Fibroblast of the conjunctiva (primary cell): ENCODE measurements at regions not wholly inside any gene's neighbourhood (a gene's known extent, or its start where the extent isn't known, plus 50 kb on each side); places are given as distances from the start of the nearest gene placed in this dataset.

Source experiments
- DNase-seq: peaks from one replicate; pipeline ENCODE4 v3.0.0-alpha.2; 2010; ENCODE audit warnings: low read depth

DNA sequence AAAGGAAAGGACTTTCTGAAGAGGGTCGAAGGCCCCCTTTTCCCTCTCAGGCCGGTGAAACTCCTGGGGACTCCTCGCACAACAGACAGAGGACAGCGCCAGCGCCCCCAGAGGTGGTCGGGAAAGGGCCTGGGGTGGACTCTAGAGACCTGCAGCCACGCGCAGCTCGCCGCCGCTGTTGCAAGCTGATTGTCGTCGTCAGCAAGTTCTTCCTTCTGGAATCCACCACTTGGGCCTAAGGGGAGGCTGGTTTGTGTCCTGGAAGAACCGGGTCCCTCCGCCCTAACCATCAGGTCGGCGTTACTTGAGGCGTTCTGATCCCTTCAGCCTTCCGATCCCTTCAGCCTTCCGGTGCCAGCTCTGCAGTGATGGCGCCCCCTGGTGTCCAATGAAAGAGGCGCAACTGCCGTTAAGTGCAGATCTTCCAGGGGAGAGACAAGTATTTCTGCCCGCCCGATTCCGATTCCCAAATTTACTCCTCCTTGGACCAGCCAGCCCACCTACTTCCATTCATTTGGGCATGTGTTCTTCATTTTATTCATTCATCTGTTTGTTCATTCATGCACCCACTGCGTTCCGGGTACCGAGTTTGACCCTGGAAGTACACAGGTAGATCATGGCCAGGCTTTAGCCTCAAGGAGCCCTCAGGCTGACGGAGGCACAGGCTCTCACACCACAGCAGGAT, 77.2 kb upstream of the SLC6A11 start:
- peak; percentile 36 for DNase-seq

DNA sequence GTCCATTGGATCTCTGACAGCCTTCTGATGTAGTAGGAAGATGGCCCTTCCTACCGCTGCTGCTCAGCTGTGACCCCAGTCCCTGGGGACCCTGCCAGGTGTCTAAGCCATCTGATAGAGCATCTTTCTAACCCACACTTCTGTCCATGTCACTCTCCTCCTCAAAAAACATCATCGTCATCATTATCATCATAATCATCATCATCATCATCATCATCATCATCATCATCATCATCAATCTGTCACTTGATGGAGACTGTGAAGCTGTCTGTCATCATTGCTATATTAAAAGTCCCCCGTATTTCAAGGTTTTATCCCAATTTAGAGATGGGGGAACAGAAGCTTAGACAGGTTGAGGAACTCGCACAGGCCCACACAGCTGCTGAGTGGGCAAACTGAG, 75.1 kb upstream of the SLC6A11 start:
- DNase-seq: no peak

DNA sequence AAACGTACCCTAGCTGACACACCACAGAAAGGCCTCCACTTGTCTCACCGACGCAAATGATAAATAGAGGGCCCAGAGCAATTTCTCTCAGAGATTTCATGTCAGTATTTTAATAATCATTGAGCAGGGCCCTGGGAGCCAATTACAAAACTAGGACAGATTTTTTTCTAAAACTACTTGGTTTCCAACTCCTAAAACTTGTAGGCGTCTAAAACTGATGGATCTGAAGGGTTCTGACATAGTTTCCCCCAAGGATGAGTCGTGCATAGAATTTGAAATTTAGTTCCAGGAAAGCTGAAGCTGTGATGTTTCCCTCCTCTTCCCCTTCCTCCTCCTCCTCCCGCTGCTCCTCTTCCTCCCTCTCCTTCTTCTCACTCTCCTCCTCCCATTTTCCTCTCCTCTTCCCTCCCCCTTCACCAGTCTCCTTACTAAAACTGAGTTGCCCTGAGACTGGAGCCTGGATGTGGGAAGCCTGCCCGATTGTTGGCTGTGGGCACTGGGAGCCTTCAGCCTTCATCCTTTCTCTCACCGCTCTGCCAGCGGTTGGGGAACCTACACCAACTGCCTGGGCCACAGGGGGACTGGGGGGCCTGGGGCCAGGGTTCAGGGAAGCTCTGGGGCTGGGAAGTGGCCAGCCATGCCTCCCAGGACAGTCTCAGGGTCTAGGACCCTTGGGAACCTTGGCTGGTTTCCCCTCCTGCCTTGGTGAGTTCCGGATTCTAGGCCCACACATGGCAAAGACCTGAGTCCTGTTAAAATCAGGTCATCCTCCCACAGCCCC, 73.9 kb upstream of the SLC6A11 start:
- DNase-seq: no peak

DNA sequence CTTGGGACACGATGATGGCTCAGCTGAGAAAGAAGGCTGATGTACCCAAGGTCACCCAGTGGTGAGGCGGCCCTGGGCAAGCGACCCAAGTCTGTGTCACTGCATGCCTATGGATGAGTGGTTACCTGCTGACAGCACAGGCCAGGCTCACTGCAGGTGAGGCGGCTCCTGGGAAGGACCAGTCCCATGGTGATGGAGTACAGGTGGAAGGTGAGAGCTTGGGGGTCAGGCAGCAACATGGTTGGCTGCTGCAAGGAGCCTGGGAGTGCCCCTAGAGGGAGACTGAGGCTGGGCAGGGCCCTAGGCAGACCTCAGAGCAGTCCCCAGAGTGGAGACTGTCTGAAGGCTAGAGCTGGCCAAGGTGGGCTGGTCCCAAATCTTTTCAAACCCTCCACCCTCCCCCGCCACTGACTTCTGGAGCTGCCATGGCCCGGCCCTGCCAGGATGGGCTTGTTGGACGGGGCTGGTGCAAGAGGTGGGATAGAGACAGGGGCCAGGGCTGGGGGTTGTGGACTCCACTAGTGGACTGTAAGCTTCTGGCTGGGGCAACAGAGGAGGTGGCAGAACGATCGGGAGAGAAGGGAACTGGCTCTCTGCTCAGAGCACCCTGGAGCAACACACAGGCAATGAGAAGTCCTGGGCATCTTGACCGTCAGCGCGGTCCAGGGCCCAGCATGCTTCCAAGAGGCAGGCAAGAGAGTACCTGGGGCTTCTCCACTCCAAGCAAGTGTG, 72.5 kb upstream of the SLC6A11 start:
- DNase-seq: no peak

DNA sequence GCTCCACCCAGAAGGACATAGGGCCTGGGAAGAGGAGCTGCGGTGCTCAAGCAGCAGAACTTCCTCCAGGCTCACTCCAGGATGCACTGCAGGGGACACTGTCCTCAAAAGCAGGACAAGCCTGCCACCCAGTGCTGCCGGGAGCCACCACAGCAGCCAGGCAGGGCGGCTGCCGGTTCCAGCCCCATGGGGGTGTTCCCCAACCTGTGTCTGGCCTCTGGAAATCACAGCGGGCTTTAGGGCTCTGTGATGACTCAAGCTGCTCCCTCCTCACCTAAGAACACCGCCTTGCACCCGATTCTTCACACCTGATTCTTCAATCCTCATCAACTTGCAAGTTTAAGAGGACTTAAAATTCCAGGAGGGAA, 71.9 kb upstream of the SLC6A11 start:
- no peak for DNase-seq

DNA sequence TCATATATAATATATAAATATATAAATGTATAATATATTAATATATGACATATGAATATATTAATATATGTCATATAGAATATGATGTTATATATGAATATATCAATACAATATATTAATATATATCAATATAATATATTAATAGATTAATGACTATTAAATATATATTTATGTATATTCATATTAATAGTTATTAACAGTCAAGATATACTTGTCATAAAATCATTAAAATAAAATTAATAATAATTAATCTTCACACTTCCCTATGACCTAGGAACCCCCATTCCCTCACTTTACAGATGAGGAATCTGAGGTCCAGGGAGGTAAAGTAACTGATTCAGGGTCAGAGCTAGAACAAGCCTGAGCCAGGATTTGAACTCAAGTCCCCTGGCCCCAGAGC, 70.6 kb upstream of the SLC6A11 start:
- DNase-seq: no peak

DNA sequence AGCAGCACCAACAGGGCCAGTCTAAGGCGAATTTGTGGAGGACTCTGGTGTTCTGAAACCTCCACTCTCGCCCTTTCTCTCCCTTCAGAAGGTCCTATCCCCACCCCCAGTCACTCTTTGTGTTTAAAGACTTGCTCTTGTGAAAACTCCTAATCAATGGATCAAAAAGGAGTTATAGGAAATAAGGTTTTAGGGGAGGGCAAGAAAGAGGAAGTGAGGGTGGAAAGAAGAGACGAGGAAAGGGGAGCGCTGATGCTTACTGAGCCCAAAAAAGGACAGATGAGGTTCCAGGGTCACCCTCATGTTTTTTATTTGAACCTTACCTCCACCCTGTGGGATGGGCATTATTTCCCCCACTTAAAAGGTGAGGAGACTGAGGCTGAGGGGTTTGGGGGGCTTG, 70.0 kb upstream of the SLC6A11 start:
- no peak for DNase-seq

DNA sequence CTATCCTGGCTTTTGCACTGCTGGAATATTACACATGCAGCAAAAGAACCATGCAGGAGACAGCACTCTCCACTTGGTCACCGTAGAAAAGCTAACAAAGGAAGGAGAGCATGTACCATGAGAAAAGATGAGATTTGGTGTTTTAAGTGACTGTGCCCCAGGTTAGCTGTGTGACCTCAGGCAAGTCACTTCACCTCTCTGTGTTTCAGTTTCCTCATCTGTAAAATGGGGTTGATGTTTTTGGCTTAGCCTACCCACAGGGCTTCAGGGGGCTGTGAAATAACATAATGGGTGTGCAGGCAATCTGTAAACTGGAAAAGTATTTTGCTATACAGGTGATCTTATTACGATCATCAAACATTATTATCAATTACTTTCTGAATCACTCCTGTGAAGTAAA, 69.3 kb upstream of the SLC6A11 start:
- DNase-seq: no peak

DNA sequence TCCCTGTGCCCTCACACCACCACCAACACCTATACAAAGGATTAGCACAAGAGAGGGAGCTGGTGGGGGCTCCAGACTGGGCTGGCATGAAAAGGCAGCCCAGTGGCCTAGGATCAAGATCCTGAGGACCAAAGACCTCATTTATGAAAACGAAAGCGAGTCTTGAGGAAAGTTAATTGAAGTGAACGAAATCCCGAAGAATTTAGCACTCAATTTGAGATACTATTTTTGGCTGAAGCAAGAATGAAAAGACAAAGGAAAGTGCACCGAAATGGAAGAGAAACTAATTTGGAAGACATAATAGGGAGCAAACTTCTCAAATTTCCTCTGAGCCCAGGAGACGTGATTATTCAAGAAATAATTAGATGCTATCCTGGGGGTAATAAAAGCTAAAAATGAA, 68.7 kb upstream of the SLC6A11 start:
- no peak for DNase-seq

DNA sequence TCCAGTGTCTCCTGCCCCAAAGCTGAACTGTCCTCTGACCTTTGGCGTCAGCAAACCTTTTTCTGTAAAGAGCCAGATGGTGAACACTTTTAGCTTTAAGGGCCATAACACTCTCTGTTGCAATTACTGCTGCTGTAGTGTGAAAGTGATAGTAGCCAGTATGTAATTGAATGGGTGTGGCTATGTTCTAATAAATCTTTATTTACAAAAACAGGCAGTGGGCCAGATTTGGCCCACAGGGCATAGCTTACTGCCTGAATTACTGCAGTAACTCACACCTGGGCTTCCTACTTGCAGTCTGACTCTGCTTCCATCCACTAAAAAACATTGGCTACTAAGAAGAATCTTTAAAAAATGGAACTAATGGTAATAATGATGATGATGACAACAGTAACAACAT, 68.0 kb upstream of the SLC6A11 start:
- no peak for DNase-seq

DNA sequence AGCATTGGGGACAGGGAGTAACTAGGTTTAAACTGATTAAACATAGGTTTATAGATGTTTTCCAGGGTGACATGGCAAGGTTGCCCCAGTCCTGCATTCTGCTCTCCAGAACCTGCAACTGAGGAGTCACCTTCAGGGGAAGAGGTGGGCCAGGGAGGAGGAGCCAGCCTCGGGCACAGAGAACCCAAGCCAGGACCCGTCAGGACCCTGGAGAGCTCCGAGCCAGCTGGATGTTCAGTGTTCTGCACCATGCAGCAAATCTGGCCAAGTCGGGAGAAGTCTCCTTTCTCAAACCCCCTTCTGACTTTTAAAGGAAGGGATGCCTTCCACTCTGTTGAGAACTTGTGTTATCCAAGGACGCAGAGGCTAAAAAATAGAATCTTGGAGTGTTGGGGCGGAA, 62.1 kb upstream of the SLC6A11 start:
- no peak for DNase-seq

DNA sequence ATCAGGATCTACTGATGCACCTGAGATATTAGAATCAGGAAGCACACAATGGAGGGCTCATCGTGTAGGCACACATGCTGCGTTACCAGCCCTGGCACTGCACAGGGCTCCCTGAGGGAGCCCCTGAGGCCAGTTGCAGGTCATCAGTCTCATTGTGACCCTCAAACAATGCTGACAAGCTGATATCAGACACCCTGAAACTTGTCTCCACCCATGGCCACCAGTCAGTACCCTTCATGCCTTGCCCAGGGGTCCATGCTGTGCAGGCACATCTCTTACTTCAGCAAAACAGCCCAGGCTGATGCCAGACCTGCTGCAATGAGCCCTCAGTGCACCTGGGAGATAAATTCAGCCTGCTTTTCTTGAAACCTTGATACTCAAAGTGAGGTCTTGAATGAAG, 59.5 kb upstream of the SLC6A11 start:
- no peak for DNase-seq

DNA sequence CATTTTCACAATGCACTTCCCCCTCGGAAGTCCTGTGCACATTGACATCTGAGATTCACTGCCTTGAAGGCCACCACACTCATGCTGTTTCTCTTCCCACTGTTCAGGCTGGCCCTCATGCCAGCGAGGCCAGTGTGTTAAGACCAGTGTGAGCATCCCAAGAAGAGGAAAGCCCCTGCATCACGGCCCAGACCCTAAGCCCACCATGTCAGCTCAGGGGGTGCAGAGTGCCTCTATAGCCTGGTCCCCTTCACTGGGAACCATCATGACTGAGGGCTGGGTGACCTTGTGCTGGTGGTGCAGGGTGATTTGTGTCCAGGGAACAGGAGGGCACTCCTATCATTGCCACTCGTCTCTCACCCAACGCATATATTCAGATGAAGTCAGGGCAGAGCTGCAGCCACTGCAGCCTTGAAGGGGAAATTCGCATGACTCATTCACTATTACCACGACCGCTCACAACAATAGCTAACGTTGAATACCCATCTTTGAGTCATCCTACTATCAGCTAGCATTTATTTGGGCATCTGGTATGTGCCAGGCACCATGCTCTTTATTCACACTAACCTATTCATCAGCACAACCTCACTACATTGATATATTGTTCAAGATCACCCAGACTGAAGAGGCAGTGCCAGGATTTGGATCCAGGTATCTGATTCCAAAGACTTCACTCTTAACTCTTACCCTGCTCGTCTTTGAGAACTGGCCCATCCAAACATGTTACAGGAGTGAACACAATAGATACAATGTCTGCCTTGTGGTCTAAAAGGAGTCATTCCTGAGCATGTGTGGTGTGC, 58.8 kb upstream of the SLC6A11 start:
- DNase-seq: no peak

DNA sequence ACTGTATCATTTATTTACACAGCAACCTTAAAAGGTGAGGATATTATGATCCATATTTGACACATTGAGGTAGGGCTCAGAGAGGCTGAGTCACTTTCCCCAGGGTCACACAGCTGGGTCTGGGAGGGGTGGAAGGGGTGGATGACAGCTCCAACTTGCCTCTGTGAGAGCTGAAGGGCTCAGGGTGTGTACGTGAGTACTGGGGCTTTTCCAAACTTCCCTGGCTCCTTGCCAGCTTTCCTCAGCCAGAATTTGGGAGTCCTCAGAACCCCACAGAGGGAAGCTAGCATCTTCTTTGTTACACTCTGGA, 58.3 kb upstream of the SLC6A11 start:
- no peak for DNase-seq

DNA sequence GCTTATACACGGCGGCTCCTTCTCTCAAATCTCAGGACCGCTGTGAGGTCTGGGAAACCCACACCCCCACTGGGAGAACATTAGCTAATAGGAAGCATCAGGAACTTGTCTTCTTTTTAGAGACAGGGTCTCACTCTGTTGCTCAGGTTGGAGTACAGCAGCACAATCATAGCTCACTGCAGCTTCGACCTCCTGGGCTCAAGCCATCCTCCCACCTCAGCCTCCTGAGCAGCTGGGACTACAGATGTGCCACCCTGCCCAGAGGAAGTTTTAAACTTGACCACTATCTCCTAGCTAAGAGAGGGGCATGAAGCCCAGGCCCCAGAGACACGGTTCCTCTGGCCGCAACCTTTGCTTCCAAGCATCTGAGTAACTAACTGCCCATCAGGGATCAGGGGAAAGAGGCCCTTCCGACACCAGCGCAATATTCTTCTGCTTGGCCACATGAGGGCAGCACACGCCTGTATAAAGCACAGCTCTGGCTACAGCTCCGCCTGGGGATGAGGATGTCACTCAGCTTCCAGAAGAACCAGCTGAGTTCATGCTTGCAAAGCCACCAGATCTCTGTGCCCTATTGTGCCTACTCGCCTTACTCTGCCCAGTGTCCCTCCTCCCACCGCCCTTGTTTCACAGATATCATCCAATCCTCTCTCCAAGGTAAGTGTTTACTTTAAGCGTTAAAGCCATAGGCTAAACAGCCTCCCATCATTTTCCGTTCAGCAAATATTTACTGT, 57.6 kb upstream of the SLC6A11 start:
- DNase-seq: peak; percentile 53

DNA sequence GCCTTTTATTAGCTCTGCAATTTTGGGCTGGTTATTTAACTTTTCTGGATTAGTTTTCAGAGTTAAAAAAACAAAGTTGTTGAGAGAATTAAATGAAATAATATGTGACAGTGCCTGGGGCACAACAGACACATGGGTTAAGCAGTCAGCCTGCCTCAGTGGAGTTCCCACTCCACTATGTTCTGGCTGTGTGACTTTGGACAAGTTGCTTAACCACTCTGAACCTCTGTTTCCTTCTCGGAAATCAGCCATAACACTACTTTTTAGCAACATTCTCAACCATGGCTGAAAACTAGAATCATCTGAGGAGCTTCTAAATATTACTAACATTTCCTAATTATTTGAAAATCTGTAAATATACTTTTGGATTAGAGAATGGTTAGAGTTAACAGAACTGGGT, 56.5 kb upstream of the SLC6A11 start:
- no peak for DNase-seq

DNA sequence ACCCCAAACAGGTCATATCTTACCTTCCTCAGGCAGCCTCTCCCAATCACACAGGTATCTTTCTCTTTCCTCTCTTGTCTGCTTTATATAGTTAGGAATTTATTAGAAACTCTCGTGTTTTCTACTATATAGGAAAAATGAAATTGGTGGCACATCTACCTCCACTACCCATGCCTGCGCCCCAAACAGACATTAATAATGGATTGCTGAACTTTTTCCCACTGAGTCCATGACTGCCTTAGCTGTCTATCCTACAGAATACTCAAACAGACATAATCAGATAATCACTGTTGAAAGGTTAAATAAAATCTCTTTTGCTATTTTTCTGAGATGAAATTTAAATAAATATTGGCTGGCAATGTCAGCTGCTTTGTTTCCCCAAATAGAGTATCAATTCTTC, 55.8 kb upstream of the SLC6A11 start:
- no peak for DNase-seq

DNA sequence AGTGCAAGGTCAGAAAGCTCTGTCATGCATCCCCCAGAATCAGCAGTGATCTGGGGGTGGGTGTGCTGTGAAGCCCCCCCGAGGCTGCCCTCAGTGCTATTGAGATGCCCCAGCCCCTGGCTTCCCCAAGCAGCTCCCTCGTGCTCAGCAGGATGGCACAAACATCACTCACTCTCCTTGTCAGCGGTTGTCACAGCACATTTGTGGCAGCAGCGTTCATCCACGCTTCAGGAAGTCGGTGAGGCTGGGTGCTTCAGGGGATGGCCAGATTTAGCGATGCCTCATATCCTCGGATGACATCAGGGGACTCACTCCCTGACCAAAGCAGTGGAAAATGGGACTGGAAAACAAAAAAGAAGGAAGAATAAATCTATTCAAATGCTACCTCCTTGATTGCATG, 54.4 kb upstream of the SLC6A11 start:
- no peak for DNase-seq

DNA sequence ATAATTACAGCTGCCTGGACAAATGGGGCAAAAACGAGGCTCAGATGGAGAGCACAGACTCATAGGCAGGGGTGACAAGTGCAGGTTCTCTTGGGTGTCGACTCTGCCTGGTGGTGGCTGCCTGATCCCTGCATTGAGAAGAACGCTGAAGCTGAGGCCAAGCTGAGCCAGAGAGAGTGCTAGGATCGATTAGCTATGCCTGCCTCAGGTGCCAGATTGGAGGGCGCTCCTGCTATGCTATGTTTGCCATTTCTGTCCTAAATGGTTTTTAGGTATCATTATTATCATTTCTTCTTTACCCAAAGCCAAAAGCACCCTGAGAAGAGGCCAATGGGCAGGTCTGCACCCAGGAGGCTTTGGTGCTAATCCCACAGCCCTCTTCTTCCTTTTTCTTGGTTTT, 53.9 kb upstream of the SLC6A11 start:
- no peak for DNase-seq

DNA sequence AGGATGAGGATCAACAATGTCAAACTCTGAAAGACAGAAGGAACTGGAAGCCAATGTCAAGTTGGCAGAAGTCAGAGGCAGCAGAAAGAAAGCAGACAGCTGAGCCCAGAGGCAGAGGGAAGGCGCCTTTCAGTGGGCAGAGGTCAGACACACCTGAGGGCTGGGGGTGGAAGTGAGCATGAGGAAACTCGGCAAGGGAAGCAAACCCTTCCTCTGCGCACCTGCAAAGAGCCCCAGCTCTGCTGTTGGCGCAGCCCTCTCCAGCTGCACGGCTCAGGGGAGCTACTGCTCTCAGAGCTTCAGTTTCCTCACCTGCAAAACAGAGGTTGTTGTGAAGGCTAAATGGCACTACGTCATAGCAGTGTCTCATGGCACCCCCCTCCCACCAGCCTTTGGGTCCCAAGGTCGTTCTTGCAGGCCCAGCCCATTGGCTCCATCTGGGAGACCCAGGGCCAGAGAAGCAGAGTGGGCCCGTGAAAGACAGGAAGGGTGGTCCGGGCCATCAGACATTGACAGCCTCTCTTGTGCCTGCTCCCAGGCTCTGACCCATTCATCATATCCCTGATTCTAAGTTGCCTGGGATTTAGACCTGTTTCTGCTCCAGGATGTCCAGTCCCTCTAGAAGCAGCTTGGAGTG, 53.3 kb upstream of the SLC6A11 start:
- no peak for DNase-seq

DNA sequence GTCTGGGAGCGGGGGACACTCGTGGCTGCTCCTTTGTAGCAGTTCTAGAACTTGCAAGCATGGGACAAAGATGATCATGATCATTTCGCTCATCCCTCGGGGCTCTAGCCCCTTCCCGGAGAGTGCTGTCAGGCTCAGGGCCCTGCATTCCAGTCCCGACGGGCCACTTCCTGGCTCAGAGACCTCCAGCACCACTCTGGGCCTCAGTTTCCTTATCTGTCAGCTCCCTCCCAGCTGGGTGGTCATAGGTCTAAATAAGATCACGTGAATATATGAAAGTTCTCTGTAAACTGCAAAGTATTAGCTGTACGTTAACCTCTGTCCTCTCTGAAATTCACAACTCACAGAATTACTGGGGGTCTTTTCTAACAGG, 52.8 kb upstream of the SLC6A11 start:
- DNase-seq: no peak

DNA sequence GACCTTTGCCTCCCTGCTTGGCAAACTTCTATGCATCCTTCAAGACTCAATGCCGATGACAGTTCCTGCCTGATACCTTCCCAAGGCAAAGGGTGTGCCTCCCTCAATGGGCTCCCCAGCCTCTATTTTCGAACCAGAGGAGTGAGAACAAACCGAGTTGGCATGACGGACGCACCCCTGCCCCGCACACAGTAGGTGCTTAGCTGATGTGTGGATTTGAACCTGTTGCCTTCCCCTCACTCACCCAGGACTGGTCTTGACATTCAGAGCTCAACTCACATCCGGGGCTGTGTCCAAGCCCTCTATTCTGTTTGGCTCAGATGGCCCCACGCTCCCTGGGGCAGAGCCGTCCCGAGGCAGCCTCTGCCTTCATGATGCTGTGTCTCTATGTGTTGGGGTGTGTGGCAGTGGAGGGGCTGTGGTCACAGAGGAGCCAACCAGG, 52.2 kb upstream of the SLC6A11 start:
- no peak for DNase-seq
